Pons (tissue), 1 donor: ENCODE measurements at regions not wholly inside any gene's neighbourhood (a gene's known extent, or its start where the extent isn't known, plus 50 kb on each side); places are given as distances from the start of the nearest gene placed in this dataset.
"Not testable (repeated sequence)": the region's sequence is repeated elsewhere in the genome, so short reads cannot be mapped to it uniquely, and the experiment has no call there.

Experiments used
- DNase-seq: peaks from one replicate; pipeline ENCODE4 v3.0.0-alpha.2; 2016; ENCODE audit warnings: low spot score

DNA sequence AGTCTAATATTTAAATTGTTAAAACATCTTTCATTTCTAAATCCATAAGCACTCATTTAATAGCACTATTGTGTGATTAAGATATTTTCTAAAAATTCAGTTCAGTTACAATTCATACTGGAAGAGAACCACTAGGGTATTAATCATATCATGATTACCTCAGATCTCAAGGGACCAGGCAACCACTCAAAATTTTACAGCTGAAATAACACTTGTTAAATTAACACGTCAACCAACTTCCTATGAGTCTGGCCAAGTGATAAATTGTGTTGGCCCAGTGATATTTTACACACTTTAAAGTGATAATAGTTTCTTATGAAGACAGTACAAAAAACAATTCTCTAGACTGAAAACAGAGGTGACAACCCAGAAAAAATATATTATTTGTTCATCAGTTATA is 869.0 kb upstream of the ADGRB3 start:
- DNase-seq = no peak

DNA sequence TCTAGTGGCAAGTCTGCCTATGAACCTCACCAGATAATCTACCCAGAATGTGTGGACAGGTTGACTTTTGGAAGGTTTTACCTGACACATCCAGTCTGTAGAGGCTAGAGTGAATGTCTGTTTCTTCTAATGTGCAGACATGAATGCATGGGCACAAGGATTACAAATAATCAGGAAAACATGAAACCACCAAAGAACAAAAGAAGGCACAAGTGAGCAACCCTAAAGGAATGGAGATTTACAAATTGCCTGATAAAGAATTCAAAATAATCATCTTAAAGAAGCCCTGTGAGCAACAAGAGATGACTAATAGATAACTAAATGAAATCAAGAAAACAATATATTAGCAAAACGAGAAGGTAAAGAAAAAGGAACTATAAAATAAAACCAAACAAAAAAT is 876.1 kb upstream of the ADGRB3 start:
- DNase-seq = no peak

DNA sequence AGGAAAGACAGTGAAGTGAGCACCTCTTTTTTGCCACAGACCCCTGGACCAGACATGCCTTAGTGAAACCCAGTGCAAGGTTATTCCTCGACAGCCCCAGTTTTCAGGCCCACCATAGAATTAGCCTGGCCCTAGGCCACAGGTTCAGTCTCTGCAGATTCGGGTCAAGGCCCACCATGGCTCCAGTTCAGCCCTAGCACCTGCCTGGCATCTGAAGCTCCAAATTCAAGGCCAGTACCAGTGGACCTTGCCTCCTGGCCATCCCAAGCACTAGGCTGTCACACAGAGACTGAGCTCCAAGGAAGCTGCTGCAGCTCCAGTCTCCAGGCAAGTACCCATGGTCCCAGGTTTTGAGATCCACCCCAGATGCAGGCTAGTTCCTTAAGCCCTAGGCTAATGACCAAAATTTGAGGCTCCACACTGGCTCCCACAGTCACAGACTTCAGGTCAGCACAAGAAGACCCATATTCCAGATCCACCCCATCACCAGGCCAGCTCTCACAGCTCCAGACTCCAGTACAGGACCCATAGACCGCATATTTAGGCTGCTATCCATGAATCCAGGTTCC is 877.5 kb upstream of the ADGRB3 start:
- no peak for DNase-seq

DNA sequence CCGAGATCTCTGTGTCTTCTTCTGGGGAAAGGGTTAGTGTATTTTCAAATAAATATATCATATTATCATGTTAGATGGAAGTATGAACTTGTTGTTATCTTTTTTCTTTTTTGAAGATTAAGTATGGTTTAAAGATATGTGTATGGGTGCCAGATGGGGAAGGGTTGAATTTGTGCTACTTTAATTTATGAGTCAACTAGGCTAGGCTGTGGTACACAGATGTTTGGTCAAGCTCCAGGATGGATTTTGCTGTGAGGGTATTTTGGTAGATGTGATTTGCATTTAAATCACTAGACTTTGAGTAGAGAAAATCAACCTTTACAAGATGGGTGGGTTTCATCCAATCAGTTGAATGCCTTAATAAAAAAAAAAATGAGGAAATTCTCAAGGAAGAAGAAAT is 886.6 kb upstream of the ADGRB3 start:
- DNase-seq = no peak

DNA sequence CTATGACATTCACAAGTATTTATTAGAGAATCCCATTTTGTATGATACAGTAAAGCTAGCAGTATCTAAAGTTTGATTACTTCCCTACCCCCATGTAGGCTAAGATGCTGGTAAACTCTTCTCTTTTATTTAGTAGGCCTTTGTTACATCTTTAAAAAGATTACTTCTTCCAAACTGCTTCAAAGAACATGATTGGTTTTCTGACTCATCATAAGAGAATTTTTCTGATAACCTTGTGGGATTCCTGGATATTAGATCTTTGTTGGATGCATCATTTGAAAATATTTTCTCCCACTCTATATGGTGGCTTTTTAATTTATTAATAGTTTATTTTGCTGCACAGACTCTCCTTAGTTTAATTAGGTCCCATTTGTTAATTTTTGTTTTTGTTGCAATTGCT is 898.3 kb upstream of the ADGRB3 start:
- DNase-seq = no peak

DNA sequence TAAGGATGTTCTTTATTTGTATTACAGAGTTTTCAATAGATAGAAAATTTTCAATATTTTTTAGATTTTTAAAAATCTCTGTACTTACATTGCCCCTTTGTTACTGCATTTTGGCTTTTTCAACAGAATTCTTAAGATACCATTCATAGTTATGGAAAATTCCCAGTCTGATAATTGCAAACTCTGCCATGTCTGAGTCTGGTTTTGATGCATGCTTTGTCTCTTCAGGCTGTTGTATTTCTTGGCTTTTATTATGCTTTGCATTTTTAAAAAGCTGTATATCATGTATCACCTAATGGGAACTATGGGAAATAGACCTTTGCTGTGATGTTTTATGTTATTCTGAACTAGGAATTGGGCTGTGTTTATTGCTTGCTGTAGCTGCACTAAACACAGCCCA is 898.9 kb upstream of the ADGRB3 start:
- DNase-seq = no peak

DNA sequence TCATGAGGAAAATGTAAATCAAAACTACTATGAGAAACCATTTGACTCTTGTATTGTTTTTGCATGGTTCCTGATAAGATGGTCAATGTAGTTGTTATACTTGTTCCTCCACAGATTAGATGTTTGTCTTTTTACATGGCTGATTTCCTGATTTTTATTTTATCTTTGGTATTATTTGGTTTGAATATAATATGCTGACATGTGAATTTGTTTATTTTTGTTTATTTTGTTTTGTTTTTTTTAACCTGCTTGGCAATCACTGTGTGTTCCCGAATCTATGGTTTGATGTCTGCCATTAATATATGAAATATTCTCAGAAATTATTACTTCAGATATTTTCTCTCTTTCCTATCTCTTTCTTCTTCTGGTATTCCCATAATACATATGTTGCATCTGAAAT is 899.5 kb upstream of the ADGRB3 start:
- DNase-seq = no peak

DNA sequence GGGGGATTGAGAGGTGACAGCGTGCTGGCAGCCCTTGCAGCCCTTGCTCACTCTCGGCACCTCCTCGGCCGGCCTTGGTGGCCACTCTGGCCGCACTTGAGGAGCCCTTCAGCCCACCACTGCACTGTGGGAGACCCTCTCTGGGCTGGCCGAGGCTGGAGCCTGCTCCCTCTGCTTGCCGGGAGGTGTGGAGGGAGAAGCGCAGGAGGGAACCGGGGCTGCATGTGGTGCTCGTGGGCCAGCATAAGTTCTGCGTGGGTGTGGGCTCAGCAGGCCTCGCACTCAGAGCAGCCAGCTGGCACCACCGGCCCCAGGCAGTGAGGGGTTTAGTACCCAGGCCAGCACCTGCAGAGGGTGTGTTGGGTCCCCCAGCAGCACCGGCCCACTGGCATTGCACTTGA is 912.2 kb upstream of the ADGRB3 start:
- DNase-seq = no peak

DNA sequence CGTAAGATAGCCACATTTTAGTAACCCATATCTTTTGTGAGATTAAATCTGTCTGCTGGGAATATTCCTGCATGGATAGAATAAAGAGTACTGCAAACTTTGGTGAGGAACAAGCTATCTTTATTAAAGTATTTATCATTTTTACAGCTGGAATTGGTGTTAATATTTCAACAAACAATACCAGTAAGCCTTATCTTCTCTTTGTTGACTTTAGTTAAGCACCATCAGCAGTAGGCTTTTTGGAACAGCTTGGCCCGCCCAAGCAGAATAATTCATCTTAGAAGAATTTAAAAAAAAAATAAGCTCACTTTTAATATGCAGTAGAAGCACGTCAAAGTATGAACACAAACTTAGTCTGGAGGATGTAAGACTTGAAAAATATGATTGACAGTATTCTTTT is 917.8 kb upstream of the ADGRB3 start:
- no peak for DNase-seq

DNA sequence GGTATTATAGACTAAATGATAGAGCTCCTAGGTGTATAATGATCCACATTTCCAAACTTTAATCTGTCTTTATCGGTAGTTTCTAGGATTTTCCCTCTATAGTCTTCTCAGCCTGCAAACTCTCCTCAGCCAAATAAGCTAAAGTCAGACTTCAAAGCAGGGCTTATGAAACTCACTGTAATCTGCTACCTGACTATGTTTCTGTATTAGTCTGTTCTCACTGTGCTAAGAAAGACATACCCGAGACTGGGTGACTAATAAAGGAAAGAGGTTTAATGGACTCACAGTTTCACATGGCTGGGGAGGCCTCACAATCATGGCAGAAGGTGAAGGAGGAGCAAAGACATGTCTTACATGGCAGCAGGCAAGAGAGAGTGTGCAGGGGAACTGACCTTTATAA is 928.7 kb upstream of the ADGRB3 start:
- no peak for DNase-seq

DNA sequence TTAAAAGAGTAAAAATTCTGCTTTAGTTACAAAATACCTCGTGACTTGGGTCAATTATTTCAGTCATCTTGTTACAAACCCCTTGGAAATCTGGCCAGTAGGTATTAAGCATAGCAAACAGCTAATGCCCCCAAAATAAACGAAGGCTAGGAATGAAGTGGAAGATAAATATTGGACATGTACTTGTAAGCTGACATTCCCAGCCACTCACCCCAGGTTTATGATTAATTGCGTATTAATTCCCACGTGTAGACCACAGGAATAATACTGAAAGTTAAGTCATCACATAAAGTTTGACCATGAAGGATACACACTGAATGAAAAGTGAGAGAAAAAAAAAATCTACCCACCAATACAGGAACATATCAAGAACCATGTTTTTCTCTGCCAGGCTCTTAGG is 936.5 kb upstream of the ADGRB3 start:
- no peak for DNase-seq

DNA sequence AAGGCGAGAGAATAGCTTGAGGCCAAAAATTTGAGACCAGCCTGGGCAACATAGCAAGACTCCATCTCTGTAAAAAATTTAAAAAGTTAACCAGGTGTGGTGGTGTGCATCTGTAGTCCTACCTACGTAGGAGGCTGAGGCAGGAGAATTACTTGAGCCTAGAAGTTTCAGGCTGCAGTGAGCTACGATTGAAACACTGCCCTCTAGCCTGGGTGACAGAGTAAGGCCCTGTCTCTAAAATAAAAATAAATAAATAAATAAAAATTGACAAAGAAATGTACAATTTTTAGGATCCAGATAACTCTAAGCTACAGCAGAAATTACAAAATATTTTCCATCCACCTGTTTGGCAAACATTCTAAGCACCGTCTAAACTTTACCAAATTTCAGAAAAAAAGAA is 941.0 kb upstream of the ADGRB3 start:
- no peak for DNase-seq

DNA sequence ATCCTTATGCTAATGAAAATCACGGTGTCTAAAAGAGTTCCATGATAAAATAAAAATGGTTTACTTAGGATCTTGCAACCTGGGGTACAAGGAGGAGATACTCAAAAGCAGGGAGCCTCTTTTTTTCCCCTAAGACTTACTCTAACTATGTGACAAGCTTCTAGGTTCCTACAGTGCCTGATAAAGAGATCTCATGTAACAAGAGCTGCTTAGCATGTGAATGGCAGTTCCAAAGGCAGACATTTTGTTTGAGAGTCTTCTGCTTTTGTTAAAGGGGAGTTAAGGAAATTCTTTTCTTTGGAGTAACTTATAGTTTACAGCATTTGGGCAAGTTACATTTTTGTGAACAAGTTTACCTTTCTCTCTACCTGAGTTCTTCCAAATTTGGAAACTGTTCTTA is 945.8 kb upstream of the ADGRB3 start:
- no peak for DNase-seq

DNA sequence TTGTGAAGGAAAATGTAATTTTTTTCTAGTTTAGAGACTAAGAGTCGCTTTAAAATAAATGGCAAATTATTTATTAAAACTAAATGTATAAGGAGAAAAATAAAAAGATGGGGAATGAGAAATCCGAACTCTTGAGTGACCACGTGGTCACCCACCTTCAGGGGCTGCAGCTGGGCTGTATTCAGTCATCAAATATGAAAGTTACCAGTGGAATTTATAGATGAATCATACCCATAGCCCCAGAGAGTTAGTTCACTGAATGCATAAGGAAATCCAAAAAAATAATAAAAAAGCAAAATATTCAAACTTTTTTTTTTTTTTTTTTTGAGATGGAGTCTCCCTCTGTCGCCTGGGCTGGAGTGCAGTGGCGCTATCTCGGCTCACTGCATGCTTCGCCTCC is 947.7 kb upstream of the ADGRB3 start:
- DNase-seq = no peak

DNA sequence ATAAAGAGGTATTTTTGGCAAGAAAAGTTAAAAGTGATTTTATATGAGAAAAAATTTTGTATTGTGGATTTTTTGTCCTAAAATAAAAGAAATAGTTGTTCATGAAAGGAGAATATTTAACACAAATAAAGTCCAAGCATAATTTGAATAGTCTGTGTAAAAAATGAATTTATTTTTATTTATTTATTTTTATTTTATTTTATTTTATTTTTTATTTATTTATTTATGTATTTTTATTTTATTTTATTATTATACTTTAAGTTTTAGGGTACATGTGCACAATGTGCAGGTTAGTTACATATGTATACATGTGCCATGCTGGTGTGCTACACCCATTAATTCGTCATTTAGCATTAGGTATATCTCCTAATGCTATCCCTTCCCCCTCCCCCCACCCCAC is 948.9 kb upstream of the ADGRB3 start:
- DNase-seq = not testable (repeated sequence)

DNA sequence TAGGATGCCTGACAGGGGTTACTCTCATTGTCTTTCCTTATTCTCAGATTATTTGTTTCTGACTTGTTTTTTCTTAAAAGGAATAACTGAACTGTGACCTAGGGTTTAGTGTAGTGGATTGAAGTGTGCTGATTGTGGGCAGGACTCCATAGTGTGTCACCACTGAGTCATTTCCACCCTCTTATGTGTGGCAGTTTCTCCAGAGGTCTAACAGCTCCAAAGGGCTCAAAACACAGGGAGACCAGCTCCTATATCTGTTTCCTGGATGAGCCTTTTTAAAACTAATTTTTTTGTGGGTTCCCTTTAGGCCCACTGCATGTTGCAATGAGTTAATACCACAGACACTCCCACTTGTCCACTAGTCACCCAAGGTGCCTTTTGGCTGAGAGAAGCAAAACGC is 951.1 kb upstream of the ADGRB3 start:
- no peak for DNase-seq

DNA sequence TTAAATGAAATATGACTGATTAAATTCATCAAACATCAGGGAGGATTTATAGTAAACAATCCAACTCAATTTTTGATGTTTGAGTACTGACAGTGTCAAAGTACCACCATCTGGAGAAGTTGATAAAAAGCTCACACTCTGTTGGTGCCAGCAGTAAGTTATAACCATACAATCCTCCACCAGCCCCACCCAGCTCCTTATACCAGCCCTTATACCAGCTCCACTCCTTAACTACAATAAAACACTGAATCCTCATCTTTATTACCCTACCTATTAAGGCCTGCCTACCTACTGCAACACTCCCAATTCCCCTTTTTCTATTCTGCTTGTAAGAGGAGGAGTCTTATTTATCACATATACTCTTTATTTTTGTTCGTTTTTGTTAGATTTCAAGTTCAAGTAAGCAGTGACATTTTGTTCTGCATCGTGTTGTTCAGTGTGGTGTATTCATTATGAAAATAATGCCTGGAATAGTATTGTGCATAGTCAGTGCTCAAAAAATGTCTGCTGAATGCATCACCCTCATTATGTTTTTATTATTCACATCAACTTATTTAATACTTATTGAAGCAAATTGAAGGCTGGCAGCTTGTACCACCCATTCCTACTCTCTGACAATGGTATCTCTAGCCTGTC is 954.7 kb upstream of the ADGRB3 start:
- DNase-seq = no peak

DNA sequence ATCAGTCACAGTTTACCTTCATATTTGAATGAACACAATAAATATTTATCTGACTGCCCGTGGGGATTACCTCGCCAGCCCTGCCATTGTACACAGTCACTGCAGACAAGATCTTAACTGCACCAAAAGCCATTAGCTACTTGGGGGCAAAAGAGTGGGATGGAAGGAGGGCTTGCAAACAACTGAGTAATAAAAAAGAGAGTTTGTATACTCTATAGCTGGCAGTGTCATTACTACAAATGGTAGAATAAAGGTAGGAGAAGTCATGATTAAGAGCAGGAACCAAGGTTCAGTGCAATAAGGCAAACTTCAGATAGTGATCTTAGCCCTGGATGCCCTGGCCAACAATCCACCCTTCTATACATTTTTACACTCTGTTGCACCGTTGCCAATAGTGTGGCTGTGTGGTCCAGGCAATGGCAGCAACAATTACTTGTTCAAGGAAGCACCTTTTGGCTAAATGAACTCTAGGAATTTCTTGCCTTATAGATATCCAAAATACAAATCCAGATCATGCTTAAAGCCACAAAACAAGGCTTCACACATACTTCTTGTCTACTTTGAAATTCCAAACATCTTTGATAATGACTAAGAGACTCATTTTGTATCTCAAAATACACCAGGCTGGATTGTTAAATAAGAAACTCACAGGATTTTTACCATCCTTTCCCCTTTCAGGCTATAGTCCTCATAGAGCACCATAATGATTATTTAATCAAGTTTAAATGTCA is 955.4 kb upstream of the ADGRB3 start:
- DNase-seq = no peak

DNA sequence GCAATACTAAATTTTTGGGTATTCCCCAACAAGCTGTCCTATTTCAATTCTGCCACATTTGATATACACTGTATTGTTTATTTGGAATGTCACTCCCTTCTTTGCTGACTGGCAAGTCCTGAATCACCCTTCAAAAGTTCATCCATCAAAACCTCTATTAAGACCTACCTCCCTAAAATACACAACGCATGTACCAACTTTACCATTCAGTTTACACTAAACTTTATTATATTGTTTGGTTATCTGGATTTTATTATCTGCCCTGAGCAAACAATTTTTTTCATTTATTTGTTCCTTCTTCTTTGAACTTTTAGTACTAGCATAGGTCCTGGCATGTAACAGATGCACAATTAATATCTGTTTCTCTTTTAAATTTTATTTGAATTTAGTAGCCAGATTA is 958.2 kb upstream of the ADGRB3 start:
- no peak for DNase-seq

DNA sequence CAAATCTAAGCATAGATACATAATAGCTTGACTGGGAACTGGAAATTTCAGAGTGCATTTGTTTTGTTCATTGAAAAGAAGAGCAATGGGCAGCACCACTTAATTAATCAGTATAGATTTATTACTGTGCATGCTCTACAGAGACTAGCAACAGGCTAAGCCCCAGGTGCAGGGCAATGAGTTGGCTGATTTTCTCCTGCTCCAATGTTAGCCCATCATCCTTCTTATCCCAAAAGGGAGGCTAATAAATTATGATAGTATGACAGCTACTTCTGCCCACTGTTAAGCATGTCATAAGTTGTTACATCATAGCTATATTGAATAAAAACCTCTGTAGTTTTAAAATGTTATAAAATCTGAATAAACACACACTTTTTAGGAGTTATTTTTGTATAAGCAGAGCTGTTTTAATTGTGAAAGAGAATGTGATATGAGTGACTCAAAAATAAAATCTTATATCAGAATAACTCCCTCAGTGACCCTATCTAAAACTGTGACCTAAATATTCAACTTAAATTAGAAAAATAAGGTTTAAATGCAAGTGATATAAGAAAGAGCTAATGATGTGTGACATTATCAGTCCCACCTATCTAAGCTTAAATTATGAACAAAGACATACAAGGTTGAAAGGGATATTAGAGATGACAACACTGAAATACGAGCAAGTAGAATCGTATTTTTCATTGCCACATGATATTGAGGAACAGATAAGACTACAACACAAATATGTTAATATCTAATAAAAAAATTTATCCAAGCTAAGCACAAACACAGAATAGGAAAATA is 967.3 kb upstream of the ADGRB3 start:
- DNase-seq = no peak

DNA sequence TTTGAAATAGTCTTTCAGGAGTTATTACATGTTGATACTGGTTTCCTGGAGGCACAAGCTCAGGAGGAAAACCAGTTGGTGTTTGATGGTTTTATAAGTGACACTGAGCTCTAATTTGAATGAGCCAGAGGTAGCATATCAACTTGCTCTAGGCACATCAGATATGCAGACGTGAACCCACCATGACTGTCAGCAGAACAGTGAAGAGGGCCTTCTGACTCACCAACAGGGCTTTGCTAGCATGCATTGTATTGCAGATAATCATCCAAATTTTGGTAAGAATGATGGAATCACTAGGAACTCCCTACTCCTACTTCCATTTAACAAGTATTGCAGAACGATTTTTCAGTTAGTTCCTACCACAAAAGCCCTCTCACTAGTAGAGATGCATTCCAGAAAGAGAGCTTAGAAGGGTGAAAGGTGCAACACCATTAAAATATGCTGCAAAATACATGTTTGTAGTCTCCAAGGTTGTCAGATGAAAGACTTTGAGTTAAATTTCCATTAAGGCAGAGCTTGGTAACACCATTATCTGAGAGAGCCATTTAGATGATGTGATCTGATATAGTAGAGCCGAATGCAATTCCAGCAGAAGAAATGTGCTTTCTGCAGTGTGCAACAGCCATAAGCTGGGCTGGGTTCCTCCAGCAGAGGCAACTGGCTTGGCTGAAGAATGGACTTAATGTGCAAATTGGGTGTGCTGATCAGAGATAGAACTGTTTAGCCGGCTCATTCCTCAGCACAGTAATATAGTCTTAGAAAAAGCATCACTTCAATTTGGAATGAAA is 968.7 kb upstream of the ADGRB3 start:
- DNase-seq = no peak

DNA sequence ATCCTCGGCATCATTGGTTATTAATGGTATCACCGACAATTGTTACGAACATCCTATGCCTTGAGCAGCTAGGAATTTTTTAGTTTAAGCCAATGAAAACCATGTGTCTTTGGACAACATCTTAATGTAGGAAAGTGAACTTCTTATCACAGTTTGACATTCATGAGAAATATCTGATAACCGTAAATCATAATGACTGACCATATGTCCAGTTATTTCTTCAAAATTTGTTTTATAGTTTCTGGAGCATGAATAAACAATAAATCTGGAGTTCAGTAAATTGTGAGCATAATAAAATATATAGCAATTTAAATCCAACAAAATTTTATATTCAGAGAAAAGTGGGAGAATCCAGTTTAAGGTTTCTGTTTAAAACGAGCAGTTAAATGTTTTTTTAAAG is 970.1 kb upstream of the ADGRB3 start:
- DNase-seq = no peak
